K562 (cell line): ENCODE measurements at regions not wholly inside any gene's neighbourhood (a gene's known extent, or its start where the extent isn't known, plus 50 kb on each side); places are given as distances from the start of the nearest gene placed in this dataset.

ENCODE experiments used
- ATAC-seq: fragments of 200-7000 bp; cut with Tn5 transposase; 3 replicates; pipeline ENCODE4 v1.9.1; 2020; ENCODE audit warnings: moderate library complexity
- BruUV-seq: library from RNA; stranded (reverse); fragments of 400-500 nt; replicated peaks from 2 replicates; lab custom pipeline; 2021; lab: Mats Ljungman, UMichigan
- CTCF ChIA-PET: fragments of 300-600 bp; formaldehyde crosslinking; extraction: SDS; loops from one replicate; lab custom pipeline; 2021; ENCODE audit warnings: low intra/inter-chr PET ratio; lab: Yijun Ruan, JAX
- POLR2A ChIA-PET: fragments of 300-600, 350-650 bp; sonication (Branson Sonifier 250); formaldehyde crosslinking; extraction: SDS; loops from one replicate; lab custom pipeline; 2021; ENCODE audit warnings: antibody characterized with exemption, inconsistent platforms; lab: Yijun Ruan, JAX
- DNase-seq, 4 experiments: peaks; one replicate each; pipeline versions ENCODE4 v3.0.0 to v3.0.0-alpha.2; 2011 to 2018; ENCODE audit warnings: low spot score in 3 of 4, mixed read lengths in 3 of 4; ENCODE audit errors: extremely low read depth in 1 of 4
- FAIRE-seq: peaks from 2 replicates; lab custom pipeline; 2011; peaks lifted over from hg19 to GRCh38; lab: Jason Lieb, UNC
- H2AFZ ChIP-seq: 2 replicates; pipeline ENCODE4 v1.6.0; 2011; ENCODE audit warnings: low read depth, low read length, control low read depth, inconsistent platforms
- H3K27ac ChIP-seq: fragments of 200-600 bp; 3 replicates; pipeline ENCODE4 v1.8.0; 2011; ENCODE audit warnings: low read depth, mild to moderate bottlenecking, control low read depth, inconsistent platforms, low read length, moderate library complexity, mixed read lengths; ENCODE audit errors: extremely low read depth
- H3K27me3 ChIP-seq, 2 experiments: fragments of 300-600 bp in 1 of 2; 2 replicates in 1 of 2; 3 replicates in 1 of 2; pipeline versions ENCODE4 v1.6.0 to v1.8.0; 2011; ENCODE audit warnings: inconsistent platforms in 2 of 2, low read length in 2 of 2, mild to moderate bottlenecking in 1 of 2, mixed read lengths in 1 of 2, moderate library complexity in 1 of 2; ENCODE audit not compliant: control insufficient read depth in 2 of 2, insufficient read depth in 2 of 2
- H3K36me3 ChIP-seq: fragments of 300-600 bp; 3 replicates; pipeline ENCODE4 v1.8.0; 2011; ENCODE audit warnings: mild to moderate bottlenecking, low read length, inconsistent platforms; ENCODE audit not compliant: control insufficient read depth, insufficient read depth
- H3K4me1 ChIP-seq, 2 experiments: fragments of 200-600 bp in 1 of 2; replicated peaks in 1 of 2; 2 replicates in 1 of 2; 3 replicates in 1 of 2; pipeline versions ENCODE4 v1.5.1 to v1.8.0; 2011; ENCODE audit warnings: inconsistent platforms in 2 of 2, low read length in 2 of 2, mild to moderate bottlenecking in 1 of 2, mixed read lengths in 1 of 2, moderate library complexity in 1 of 2; ENCODE audit not compliant: control insufficient read depth in 2 of 2, insufficient read depth in 2 of 2
- H3K4me2 ChIP-seq: 2 replicates; pipeline ENCODE4 v1.6.1; 2011; ENCODE audit warnings: low read length, control low read depth, inconsistent platforms, mixed read lengths; ENCODE audit not compliant: insufficient read depth
- H3K4me3 ChIP-seq: fragments of 200-600 bp; sonication (generic), shearing (Covaris generic); 2 replicates; pipeline ENCODE4 v1.5.1; 2016; ENCODE audit warnings: control low read depth, inconsistent platforms
- H3K79me2 ChIP-seq: fragments of 200-600 bp; 3 replicates; pipeline ENCODE4 v1.8.0; 2011; ENCODE audit warnings: low read length, inconsistent platforms; ENCODE audit not compliant: control insufficient read depth, insufficient read depth
- H3K9ac ChIP-seq, 2 experiments: 2 replicates each; pipeline versions ENCODE4 v1.6.0 to v1.6.1; 2011; ENCODE audit warnings: low read depth in 2 of 2, low read length in 2 of 2, control low read depth in 1 of 2, inconsistent platforms in 1 of 2, mild to moderate bottlenecking in 1 of 2, mixed read lengths in 1 of 2; ENCODE audit not compliant: insufficient read depth in 1 of 2
- H3K9me1 ChIP-seq: one replicate; pipeline ENCODE4 v1.6.0; 2011; ENCODE audit warnings: inconsistent platforms, mild to moderate bottlenecking, low read length, moderate library complexity; ENCODE audit not compliant: control insufficient read depth, insufficient read depth
- H3K9me3 ChIP-seq: replicated peaks from 2 replicates; pipeline ENCODE4 v1.5.1; 2011; ENCODE audit warnings: low read depth, low read length, inconsistent platforms; ENCODE audit not compliant: control insufficient read depth, insufficient read depth
- H4K20me1 ChIP-seq: replicated peaks from 2 replicates; pipeline ENCODE4 v1.6.1; 2011; ENCODE audit warnings: low read length, inconsistent platforms, mixed read lengths; ENCODE audit not compliant: control insufficient read depth, insufficient read depth
- CEBPG ChIP-seq, 3 experiments: fragments of 200-800 bp in 1 of 3; sonication (Bioruptor generic) in 1 of 3; sonication (generic) in 1 of 3; formaldehyde crosslinking in 1 of 3; IDR thresholded peaks in 2 of 3; conservative IDR thresholded peaks in 1 of 3; 2 replicates each; pipeline versions ENCODE4 v1.6.1 to v1.8.0; 2016 to 2022; ENCODE audit warnings: missing compliant biosample characterization in 2 of 3, missing genetic modification characterization in 2 of 3, mild to moderate bottlenecking in 1 of 3, missing genetic modification reagents in 1 of 3
- MEF2A ChIP-seq: IDR thresholded peaks from 2 replicates; pipeline ENCODE4 v1.6.1; 2011; ENCODE audit warnings: low read depth, mild to moderate bottlenecking, low read length, moderate library complexity; ENCODE audit not compliant: control insufficient read depth
- STAT5A ChIP-seq: IDR thresholded peaks from 2 replicates; pipeline ENCODE4 v1.6.1; 2012; ENCODE audit warnings: low read length, inconsistent platforms, borderline replicate concordance
- WGBS: fragments of 100-300 bp; shearing (Covaris generic); methylation state at CpG from one replicate; pipeline ENCODE4 v1.1.6; 2016; ENCODE audit warnings: low coverage, mixed read lengths; ENCODE audit not compliant: insufficient coverage; ENCODE audit errors: missing lambda C conversion rate; 5-methylcytosine and 5-hydroxymethylcytosine counted together
- in situ Hi-C: fragments of 300-500 bp; cut with MboI; formaldehyde crosslinking; loops from 4 replicates; pipeline ENCODE4 v1.15.0; 2018; ENCODE audit warnings: inconsistent platforms, mixed read lengths
- intact Hi-C: fragments of 100-400 bp; cut with micrococcal nuclease; formaldehyde crosslinking; loops from 2 replicates; pipeline ENCODE4 v1.14.2; 2022
- TF ChIP-seq, protein P1 (sequence below): sonication (generic); formaldehyde crosslinking; IDR thresholded peaks from 2 replicates; pipeline ENCODE4 v1.4.0; 2020; ENCODE audit warnings: mild to moderate bottlenecking, missing genetic modification reagents

DNA sequence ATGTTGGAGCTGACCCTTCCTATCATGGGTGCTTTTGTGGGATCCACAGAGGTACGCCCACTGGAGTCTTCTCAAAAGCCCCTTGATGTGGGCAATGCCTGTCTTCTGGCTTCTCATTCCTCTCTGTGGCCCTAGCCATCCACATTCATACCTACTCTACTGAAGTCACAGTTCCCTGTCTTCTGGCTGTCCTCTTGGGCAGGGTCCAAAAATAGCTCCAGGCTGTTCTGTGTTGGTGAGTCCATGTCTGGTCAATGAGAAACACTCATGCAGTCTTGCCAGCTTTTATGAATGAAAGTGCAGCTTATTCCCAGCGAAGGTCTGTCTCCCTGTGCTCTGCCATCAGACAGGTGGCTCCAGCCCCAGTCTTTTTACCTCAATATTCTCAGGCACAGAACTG is 135.9 kb upstream of the MDM1 start:
- ATAC-seq (peak; percentile 42), FAIRE-seq (no peak), DNase-seq (no peak)
- TF ChIP-seq, protein P1, sequence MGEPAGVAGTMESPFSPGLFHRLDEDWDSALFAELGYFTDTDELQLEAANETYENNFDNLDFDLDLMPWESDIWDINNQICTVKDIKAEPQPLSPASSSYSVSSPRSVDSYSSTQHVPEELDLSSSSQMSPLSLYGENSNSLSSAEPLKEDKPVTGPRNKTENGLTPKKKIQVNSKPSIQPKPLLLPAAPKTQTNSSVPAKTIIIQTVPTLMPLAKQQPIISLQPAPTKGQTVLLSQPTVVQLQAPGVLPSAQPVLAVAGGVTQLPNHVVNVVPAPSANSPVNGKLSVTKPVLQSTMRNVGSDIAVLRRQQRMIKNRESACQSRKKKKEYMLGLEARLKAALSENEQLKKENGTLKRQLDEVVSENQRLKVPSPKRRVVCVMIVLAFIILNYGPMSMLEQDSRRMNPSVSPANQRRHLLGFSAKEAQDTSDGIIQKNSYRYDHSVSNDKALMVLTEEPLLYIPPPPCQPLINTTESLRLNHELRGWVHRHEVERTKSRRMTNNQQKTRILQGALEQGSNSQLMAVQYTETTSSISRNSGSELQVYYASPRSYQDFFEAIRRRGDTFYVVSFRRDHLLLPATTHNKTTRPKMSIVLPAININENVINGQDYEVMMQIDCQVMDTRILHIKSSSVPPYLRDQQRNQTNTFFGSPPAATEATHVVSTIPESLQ (CRISPR knock-in tag), result no peak
- TF ChIP-seq MEF2A (peak; percentile 35; the same call in 1 of the 2 replicates), STAT5A (no peak), CEBPG (CRISPR knock-in tag; IDR thresholded peaks at IDR 0.05) (no peak), CEBPG (tag; conservative IDR thresholded peaks at IDR 0.05 in 1 of 2, IDR thresholded peaks at IDR 0.05 in 1 of 2) (no peak)
- Histone ChIP-seq H3K36me3 (no peaks in the 10 kb centered on the region), H3K4me2 (no peak overlapping the region; the same call in 1 of the 2 replicates), H3K9ac (no peak overlapping the region), H3K9me1 (no peaks in the 10 kb centered on the region), H2AFZ (peak overlapping the region; percentile 53), H3K79me2 (no peaks in the 10 kb centered on the region), H3K4me3 (no peak overlapping the region), H3K4me1 (no peaks in the 10 kb centered on the region; a peak in 3 of 5 replicates), H3K9me3 (no peaks in the 10 kb centered on the region; the same call in 1 of the 2 replicates), H3K27me3 (no peaks in the 10 kb centered on the region; a peak in 2 of 5 replicates), H4K20me1 (no peaks in the 10 kb centered on the region), H3K27ac (no peak overlapping the region)
- ChIA-PET CTCF (no interaction called here), POLR2A (interaction anchor here (0.6 kb wide), 1 partner anchor 99 kb away, joined by 3 read pairs; no protein-coding TSS in a partner anchor)
- in situ Hi-C loops (no loop called here), intact Hi-C loops (no loop called here)
- no TSS peak for BruUV-seq
- 18% methylated on average over 2 of the region's 2 CpGs for WGBS
